GM12891 (cell line): ENCODE measurements at regions not wholly inside any gene's neighbourhood (a gene's known extent, or its start where the extent isn't known, plus 50 kb on each side); places are given as distances from the start of the nearest gene placed in this dataset.

Experiments used
- DNase-seq: peaks from one replicate; pipeline ENCODE4 v3.0.0; 2011; ENCODE audit warnings: low spot score; ENCODE audit not compliant: insufficient read length
- FAIRE-seq: peaks from 2 replicates; lab custom pipeline; 2011; peaks lifted over from hg19 to GRCh38; lab: Jason Lieb, UNC
- PAX5 ChIP-seq: IDR thresholded peaks from 2 replicates; pipeline ENCODE4 v1.6.1; 2011; ENCODE audit warnings: low read length, moderate library complexity, mild to moderate bottlenecking; ENCODE audit not compliant: insufficient read depth, severe bottlenecking
- POLR2A ChIP-seq: IDR thresholded peaks from 2 replicates; pipeline ENCODE4 v1.6.1; 2011; ENCODE audit warnings: low read depth, low read length, control low read depth
- POLR2AphosphoS5 ChIP-seq: IDR thresholded peaks from 2 replicates; pipeline ENCODE4 v1.6.1; 2011; ENCODE audit warnings: low read depth, low read length, control low read depth
- POU2F2 ChIP-seq: IDR thresholded peaks from 2 replicates; pipeline ENCODE4 v1.6.1; 2011; ENCODE audit warnings: low read depth, mild to moderate bottlenecking, control low read depth, low read length, moderate library complexity
- SPI1 ChIP-seq: IDR thresholded peaks from 2 replicates; pipeline ENCODE4 v1.6.1; 2011; ENCODE audit warnings: low read depth, low read length, control low read depth
- TAF1 ChIP-seq: IDR thresholded peaks from 2 replicates; pipeline ENCODE4 v1.6.1; 2011; ENCODE audit warnings: low read depth, low read length, control low read depth

GRCh38 chr19:30118221-30118620 lies 176.2 kb downstream of the URI1 start:
- DNase-seq = no peak
- no peak for FAIRE-seq
- TF ChIP-seq POLR2A = no peak
- no peak for TF ChIP-seq POU2F2
- TF ChIP-seq POLR2AphosphoS5 = no peak
- no peak for TF ChIP-seq SPI1
- no peak for TF ChIP-seq TAF1
- TF ChIP-seq PAX5 = no peak

DNA sequence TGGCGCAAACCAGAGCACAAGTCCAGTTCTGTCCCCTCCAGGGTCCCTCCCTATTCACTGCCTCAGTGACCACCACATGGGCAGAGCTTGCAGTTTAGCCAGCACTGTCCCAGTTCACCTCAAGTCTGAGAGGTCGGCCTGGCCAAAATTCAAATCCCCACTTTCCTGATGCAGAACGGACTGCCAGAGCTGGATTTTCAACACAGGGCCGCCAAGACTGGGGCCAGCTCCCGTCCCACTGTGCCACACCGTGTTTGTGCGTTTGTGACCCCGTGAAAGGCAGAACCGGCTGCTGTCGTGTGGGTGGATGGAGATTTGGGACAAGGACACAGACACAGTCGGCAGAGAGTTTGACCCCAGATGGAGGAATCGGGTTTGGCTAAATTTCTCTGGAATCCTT lies 176.7 kb downstream of the URI1 start:
- TF ChIP-seq POU2F2 (no peak), TAF1 (no peak), SPI1 (no peak)
- FAIRE-seq (no peak), DNase-seq (no peak)

DNA sequence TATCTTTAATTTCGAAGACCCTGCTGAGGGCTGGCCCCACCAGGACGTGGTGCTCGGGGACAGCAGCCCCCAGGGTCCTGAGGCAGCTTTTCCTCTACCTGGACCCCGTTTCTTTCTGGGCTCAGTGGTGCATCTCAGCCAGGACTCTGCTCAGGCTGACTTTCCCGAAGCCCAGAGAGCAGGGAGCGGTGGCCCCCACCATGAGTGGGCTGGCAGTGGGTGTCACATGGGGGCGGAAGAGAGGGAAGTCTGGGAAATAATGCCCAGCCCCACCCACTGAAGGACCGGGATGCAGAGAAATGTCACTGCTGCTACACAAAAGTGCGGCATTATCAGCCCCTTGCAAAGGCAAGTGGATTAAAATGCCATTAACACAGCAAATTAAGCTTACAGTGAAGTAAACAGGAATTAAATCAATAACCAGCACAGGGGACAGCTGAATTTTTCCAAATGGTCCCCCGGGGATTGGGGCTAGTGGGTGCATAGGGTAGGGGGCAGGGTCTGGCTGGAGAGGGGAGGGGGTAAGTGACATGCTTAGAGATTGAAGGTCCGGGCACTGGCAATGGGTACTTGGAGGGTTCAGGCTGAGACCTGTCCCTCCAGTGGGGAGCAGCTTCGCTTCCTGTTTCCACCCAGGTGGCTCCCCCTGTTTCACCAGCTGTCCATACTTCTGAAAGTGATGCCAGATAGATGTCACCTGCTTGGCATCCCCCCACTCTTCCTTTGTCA lies 177.3 kb downstream of the URI1 start:
- FAIRE-seq = no peak
- TF ChIP-seq SPI1 (no peak), POU2F2 (no peak), PAX5 (no peak), POLR2A (no peak), POLR2AphosphoS5 (no peak), TAF1 (no peak)
- no peak for DNase-seq

DNA sequence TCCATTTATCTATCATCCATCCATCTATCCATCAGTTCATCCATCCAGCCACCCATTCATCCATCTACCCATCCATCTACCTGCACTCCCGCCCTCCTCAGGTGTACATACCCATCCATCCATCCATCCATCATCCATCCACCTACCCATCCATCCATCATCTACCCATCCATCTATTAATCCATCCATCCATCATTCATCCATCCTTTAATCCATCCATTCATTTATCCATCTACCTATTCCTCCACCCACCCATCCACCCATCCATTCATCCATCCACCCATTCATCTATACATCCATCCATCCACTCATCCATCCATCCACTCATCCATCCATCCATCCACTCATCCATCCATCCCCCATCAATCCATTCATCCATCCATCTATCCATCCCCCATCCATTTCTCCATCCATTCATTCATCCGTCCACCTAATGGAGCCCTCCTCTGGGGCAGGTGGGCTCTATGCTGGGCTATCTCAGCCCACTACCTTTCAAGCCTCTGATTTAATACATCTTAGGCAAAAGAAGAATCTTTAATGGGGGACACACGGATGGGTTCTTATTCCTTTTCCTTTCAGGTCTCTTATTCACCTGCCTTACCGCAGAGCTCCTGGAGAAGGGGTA lies 178.9 kb downstream of the URI1 start:
- no peak for FAIRE-seq
- no peak for DNase-seq
- TF ChIP-seq PAX5 = no peak
- no peak for TF ChIP-seq POU2F2
- no peak for TF ChIP-seq TAF1
- TF ChIP-seq POLR2A = no peak
- TF ChIP-seq SPI1 = no peak
- no peak for TF ChIP-seq POLR2AphosphoS5

GRCh38 chr19:30122431-30122830 lies 180.4 kb downstream of the URI1 start:
- DNase-seq = no peak
- FAIRE-seq = no peak
- no peak for TF ChIP-seq POLR2AphosphoS5
- TF ChIP-seq POLR2A = no peak
- no peak for TF ChIP-seq TAF1
- TF ChIP-seq PAX5 = no peak
- TF ChIP-seq SPI1 = no peak
- TF ChIP-seq POU2F2 = no peak

GRCh38 chr19:30123119-30123518 lies 181.1 kb downstream of the URI1 start:
- no peak for TF ChIP-seq PAX5
- no peak for TF ChIP-seq SPI1
- no peak for TF ChIP-seq POU2F2
- TF ChIP-seq TAF1 = no peak
- no peak for TF ChIP-seq POLR2AphosphoS5
- TF ChIP-seq POLR2A = no peak
- DNase-seq (no peak), FAIRE-seq (no peak)

DNA sequence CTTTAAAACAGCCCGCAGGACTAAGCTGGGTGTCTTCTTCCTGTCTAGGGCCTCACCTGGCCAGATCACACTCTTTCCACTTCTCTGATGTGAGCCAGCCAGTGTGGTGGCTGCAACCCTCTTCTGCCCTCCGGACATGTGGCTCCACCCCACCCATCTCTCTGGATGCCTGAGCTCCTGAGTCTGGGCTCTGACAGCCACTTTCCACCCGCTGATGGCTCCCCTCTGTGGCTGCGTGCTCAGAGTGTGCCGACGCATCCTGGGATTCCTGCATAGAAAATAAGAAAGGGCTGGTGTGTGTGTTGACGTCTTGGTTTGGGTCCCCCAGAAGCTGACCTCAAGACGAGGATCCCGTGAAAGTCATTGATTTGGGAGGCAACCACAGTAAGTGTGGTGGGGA lies 181.6 kb downstream of the URI1 start:
- DNase-seq (no peak), FAIRE-seq (no peak)
- TF ChIP-seq POLR2AphosphoS5 = no peak
- TF ChIP-seq SPI1 = no peak
- no peak for TF ChIP-seq PAX5
- TF ChIP-seq POLR2A = no peak
- no peak for TF ChIP-seq TAF1
- TF ChIP-seq POU2F2 = no peak

- FAIRE-seq = no peak
- no peak for TF ChIP-seq PAX5
- DNase-seq = no peak
These were observed 186.2 kb downstream of the URI1 start for GRCh38 chr19:30128211-30128610.

DNA sequence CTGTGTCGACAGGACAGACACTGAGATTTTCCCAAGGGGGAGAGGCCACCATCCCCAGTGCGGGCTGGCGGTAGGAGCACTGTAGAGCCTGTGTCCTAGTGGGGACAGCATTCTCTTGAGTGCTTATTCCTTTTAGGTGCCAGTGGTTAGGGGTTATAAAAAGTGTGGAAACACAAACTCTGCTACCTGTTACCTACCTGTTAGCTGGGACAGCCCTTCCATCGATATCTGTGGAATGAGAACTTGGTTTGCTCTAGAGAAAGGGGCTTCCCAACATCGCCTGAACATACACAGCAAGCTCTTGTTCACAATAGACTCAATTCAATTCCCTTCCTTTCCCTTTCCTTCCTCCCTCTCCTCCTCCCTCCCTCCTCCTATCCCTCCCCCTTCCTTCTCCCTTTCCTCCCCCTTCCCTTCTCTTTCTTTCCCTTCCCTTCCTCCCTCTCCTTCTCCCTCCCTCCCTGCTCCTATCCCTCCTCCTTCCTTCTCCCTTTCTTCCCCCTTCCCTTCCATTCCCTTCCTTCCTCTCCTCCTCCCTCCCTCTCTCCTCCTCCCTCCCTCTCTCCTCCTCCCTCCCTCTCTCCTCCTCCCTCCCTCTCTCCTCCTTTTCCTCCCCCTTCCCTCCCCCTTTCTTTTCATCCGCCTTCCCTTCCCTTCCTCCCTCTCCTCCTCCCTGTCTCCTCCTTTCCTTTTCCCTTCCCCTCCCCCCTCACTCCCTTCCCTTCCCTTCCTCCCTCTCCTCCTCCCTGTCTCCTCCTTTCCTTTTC lies 188.5 kb downstream of the URI1 start:
- TF ChIP-seq POLR2AphosphoS5 (no peak), TAF1 (no peak), SPI1 (no peak), PAX5 (no peak), POLR2A (no peak), POU2F2 (no peak)
- no peak for FAIRE-seq

GRCh38 chr19:30131246-30131645 lies 189.2 kb downstream of the URI1 start:
- FAIRE-seq (no peak), DNase-seq (no peak)
- TF ChIP-seq PAX5 (no peak), POLR2AphosphoS5 (no peak), TAF1 (no peak), SPI1 (no peak)

More for the DNA sequence above, 188.5 kb downstream of the URI1 start:
- no peak for DNase-seq
